GM12878 (cell line): ENCODE measurements at regions not wholly inside any gene's neighbourhood (a gene's known extent, or its start where the extent isn't known, plus 50 kb on each side); places are given as distances from the start of the nearest gene placed in this dataset.

Experiments used
- BHLHE40 ChIP-seq, 2 experiments: fragments of 450-650 bp in 1 of 2; IDR thresholded peaks; 2 replicates each; pipeline ENCODE4 v1.6.1; 2011 to 2017; ENCODE audit warnings: low read depth in 2 of 2, borderline replicate concordance in 1 of 2, improper control_type of control experiment in 1 of 2, low read length in 1 of 2, mild to moderate bottlenecking in 1 of 2
- CEBPB ChIP-seq, 2 experiments: fragments of 150-350 bp in 1 of 2; IDR thresholded peaks; 2 replicates each; pipeline ENCODE4 v1.6.1; 2012 to 2014; ENCODE audit warnings: low read depth in 2 of 2, low read length in 2 of 2, borderline replicate concordance in 1 of 2, inconsistent platforms in 1 of 2
- CTCF ChIP-seq, 3 experiments: IDR thresholded peaks in 2 of 3; conservative IDR thresholded peaks in 1 of 3; 2 replicates each; pipeline ENCODE4 v1.5.1; 2011; ENCODE audit warnings: low read depth in 3 of 3, low read length in 3 of 3, mild to moderate bottlenecking in 3 of 3, control low read depth in 2 of 3, moderate library complexity in 2 of 3, inconsistent platforms in 1 of 3, mixed read lengths in 1 of 3; ENCODE audit not compliant: control insufficient read depth in 2 of 3, insufficient read depth in 1 of 3; ENCODE audit errors: extremely low read depth in 1 of 3
- EZH2 ChIP-seq: IDR thresholded peaks from 2 replicates; pipeline ENCODE4 v1.6.1; 2012; ENCODE audit warnings: low read depth, mild to moderate bottlenecking, control low read depth, inconsistent platforms, low read length, borderline replicate concordance; ENCODE audit not compliant: control insufficient read depth
- POLR2AphosphoS5 ChIP-seq: IDR thresholded peaks from 2 replicates; pipeline ENCODE4 v1.6.1; 2011; ENCODE audit warnings: mild to moderate bottlenecking, low read length, inconsistent platforms
- SMC3 ChIP-seq: IDR thresholded peaks from 2 replicates; pipeline ENCODE4 v1.6.1; 2011; ENCODE audit warnings: low read length, improper control_type of control experiment, borderline replicate concordance
- TCF7 ChIP-seq: IDR thresholded peaks from 2 replicates; pipeline ENCODE4 v1.6.1; 2014; ENCODE audit warnings: antibody characterized with exemption, borderline replicate concordance

GRCh38 chr18:78240627-78241252 lies 738.9 kb upstream of the SALL3 start:
- TF ChIP-seq CEBPB (IDR thresholded peaks at IDR 0.05; ENCODE audit: borderline replicate concordance in 1 of 2, low read depth in 2 of 2, low read length in 2 of 2) = no peak
- TF ChIP-seq CTCF (IDR thresholded peaks at IDR 0.05 in 2 of 3, conservative IDR thresholded peaks at IDR 0.05 in 1 of 3; ENCODE audit: control insufficient read depth in 2 of 3, extremely low read depth in 1 of 3, insufficient read depth in 1 of 3, low read depth in 3 of 3, low read length in 3 of 3) = no peak
- TF ChIP-seq TCF7 = no peak
- TF ChIP-seq BHLHE40 (IDR thresholded peaks at IDR 0.05; ENCODE audit: borderline replicate concordance in 1 of 2, low read depth in 2 of 2, low read length in 1 of 2) = no peak
- TF ChIP-seq SMC3 = no peak
- TF ChIP-seq POLR2AphosphoS5 = no peak
- TF ChIP-seq EZH2 = no peak
